ENCODE measurements at regions not wholly inside any gene's neighbourhood (a gene's known extent, or its start where the extent isn't known, plus 50 kb on each side); places are given as distances from the start of the nearest gene placed in this dataset.

- Histone ChIP-seq H3K27me3 (ENCODE audit: insufficient read depth, low read depth, low read length) (peaks cover 3% of the 10 kb centered on the region), H3K27ac (ENCODE audit: low read length) (no peak overlapping the region), H3F3A (ENCODE audit: insufficient read depth, low read length, poor library complexity, severe bottlenecking) (no peaks in the 10 kb centered on the region), H4K20me1 (ENCODE audit: insufficient read depth) (no peaks in the 10 kb centered on the region), H3K79me2 (replicated peaks; ENCODE audit: insufficient read depth, low read length) (no peaks in the 10 kb centered on the region), H3K4me2 (ENCODE audit: low read length) (no peak overlapping the region), H3K9me3 (ENCODE audit: low read length) (no peaks in the 10 kb centered on the region), H3K9ac (ENCODE audit: low read length) (no peak overlapping the region), H3K36me3 (ENCODE audit: insufficient read depth, low read length) (no peaks in the 10 kb centered on the region), H3K9me2 (ENCODE audit: insufficient read depth, low read length) (no peaks in the 10 kb centered on the region), H3K4me3 (ENCODE audit: low read length) (no peak overlapping the region), H2AFZ (ENCODE audit: low read depth, low read length) (no peak overlapping the region)
- TF ChIP-seq SMC3 (conservative IDR thresholded peaks at IDR 0.05; ENCODE audit: poor library complexity) (no peak), RAD21 (conservative IDR thresholded peaks at IDR 0.05) (no peak), EZH2 (IDR thresholded peaks at IDR 0.05; ENCODE audit: borderline replicate concordance, insufficient read depth, low read length, poor library complexity, severe bottlenecking) (no peak), TAF1 (IDR thresholded peaks at IDR 0.05; ENCODE audit: low read depth) (no peak), EP300 (conservative IDR thresholded peaks at IDR 0.05; ENCODE audit: poor library complexity, severe bottlenecking) (no peak), REST (IDR thresholded peaks at IDR 0.05; ENCODE audit: borderline replicate concordance) (no peak), MXI1 (conservative IDR thresholded peaks at IDR 0.05; ENCODE audit: poor library complexity, severe bottlenecking) (no peak), CTCF (IDR thresholded peaks at IDR 0.05; ENCODE audit: poor library complexity, severe bottlenecking) (no peak), POLR2AphosphoS5 (IDR thresholded peaks at IDR 0.05) (no peak)
Measured at GRCh38 chr5:97967292-97967691, 784.2 kb upstream of the RIOK2 start.

GRCh38 chr5:97968346-97968745 lies 785.3 kb upstream of the RIOK2 start:
- Histone ChIP-seq H2AFZ (ENCODE audit: low read depth, low read length) (no peak overlapping the region), H3K4me2 (ENCODE audit: low read length) (no peak overlapping the region), H3K4me3 (ENCODE audit: low read length) (no peak overlapping the region), H3K27me3 (ENCODE audit: insufficient read depth, low read depth, low read length) (peaks cover 3% of the 10 kb centered on the region), H3K36me3 (ENCODE audit: insufficient read depth, low read length) (no peaks in the 10 kb centered on the region), H3K79me2 (replicated peaks; ENCODE audit: insufficient read depth, low read length) (no peaks in the 10 kb centered on the region), H3K9me3 (ENCODE audit: low read length) (no peaks in the 10 kb centered on the region), H4K20me1 (ENCODE audit: insufficient read depth) (no peaks in the 10 kb centered on the region), H3K9me2 (ENCODE audit: insufficient read depth, low read length) (no peaks in the 10 kb centered on the region), H3K27ac (ENCODE audit: low read length) (no peak overlapping the region), H3K9ac (ENCODE audit: low read length) (no peak overlapping the region), H3F3A (ENCODE audit: insufficient read depth, low read length, poor library complexity, severe bottlenecking) (no peaks in the 10 kb centered on the region)
- TF ChIP-seq CTCF (IDR thresholded peaks at IDR 0.05; ENCODE audit: poor library complexity, severe bottlenecking) (no peak), TAF1 (IDR thresholded peaks at IDR 0.05; ENCODE audit: low read depth) (no peak), RAD21 (conservative IDR thresholded peaks at IDR 0.05) (no peak), MXI1 (conservative IDR thresholded peaks at IDR 0.05; ENCODE audit: poor library complexity, severe bottlenecking) (no peak), SMC3 (conservative IDR thresholded peaks at IDR 0.05; ENCODE audit: poor library complexity) (no peak), POLR2AphosphoS5 (IDR thresholded peaks at IDR 0.05) (no peak), EZH2 (IDR thresholded peaks at IDR 0.05; ENCODE audit: borderline replicate concordance, insufficient read depth, low read length, poor library complexity, severe bottlenecking) (no peak), EP300 (conservative IDR thresholded peaks at IDR 0.05; ENCODE audit: poor library complexity, severe bottlenecking) (no peak), REST (IDR thresholded peaks at IDR 0.05; ENCODE audit: borderline replicate concordance) (no peak)
